ENCODE measurements at regions not wholly inside any gene's neighbourhood (a gene's known extent, or its start where the extent isn't known, plus 50 kb on each side); places are given as distances from the start of the nearest gene placed in this dataset.

DNA sequence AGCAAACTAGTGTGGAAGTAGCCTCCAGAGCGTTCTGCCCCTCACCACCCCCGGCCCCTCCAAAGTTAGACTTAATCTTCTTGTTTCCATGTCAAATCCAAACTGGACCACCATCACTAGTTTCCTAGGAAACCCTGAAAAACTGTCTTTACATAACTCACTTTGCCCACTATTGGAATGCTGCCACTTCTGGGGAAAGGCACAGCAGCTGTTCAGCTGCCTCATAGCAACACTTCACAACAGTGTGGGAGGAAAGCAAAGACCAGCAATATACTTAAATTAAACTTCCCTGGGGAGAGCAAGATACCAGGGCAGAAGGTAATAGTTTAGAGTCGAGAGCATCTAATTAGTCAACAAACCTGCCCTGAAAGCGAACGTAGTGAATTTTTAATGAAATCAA, 452.2 kb downstream of the KCNJ2 start:
- Histone ChIP-seq H3K9me3 (no peaks in the 10 kb centered on the region), H3K27ac (no peak overlapping the region), H3K4me1 (no peaks in the 10 kb centered on the region), H3K4me3 (no peak overlapping the region), H3K4me2 (no peak overlapping the region)
- TF ChIP-seq NR3C1 (IDR thresholded peaks at IDR 0.05) (no peak), GATA3 (IDR thresholded peaks at IDR 0.05; ENCODE audit: borderline replicate concordance) (no peak), EP300 (IDR thresholded peaks at IDR 0.05) (no peak), EHF (CRISPR knock-in tag; IDR thresholded peaks at IDR 0.05) (no peak), RCOR1 (IDR thresholded peaks at IDR 0.05; ENCODE audit: low read depth, low read length) (no peak), RAD21 (conservative IDR thresholded peaks at IDR 0.05 in 1 of 2, IDR thresholded peaks at IDR 0.05 in 1 of 2) (no peak), MAZ (IDR thresholded peaks at IDR 0.05; ENCODE audit: borderline replicate concordance, low read depth, low read length) (no peak), NPAS2 (CRISPR knock-in tag; IDR thresholded peaks at IDR 0.05; ENCODE audit: borderline replicate concordance) (no peak), EHMT2 (IDR thresholded peaks at IDR 0.05; ENCODE audit: low read depth) (no peak), JUN (IDR thresholded peaks at IDR 0.05) (no peak), TP53 (CRISPR knock-in tag; IDR thresholded peaks at IDR 0.05) (no peak), HOXB13 (CRISPR knock-in tag; IDR thresholded peaks at IDR 0.05; ENCODE audit: low read depth) (no peak), ZFP36 (IDR thresholded peaks at IDR 0.05; ENCODE audit: borderline replicate concordance, partially characterized antibody) (no peak), CHD4 (IDR thresholded peaks at IDR 0.05; ENCODE audit: borderline replicate concordance) (no peak), ZNF302 (CRISPR knock-in tag; IDR thresholded peaks at IDR 0.05) (no peak)
- TF ChIP-seq, protein P1, sequence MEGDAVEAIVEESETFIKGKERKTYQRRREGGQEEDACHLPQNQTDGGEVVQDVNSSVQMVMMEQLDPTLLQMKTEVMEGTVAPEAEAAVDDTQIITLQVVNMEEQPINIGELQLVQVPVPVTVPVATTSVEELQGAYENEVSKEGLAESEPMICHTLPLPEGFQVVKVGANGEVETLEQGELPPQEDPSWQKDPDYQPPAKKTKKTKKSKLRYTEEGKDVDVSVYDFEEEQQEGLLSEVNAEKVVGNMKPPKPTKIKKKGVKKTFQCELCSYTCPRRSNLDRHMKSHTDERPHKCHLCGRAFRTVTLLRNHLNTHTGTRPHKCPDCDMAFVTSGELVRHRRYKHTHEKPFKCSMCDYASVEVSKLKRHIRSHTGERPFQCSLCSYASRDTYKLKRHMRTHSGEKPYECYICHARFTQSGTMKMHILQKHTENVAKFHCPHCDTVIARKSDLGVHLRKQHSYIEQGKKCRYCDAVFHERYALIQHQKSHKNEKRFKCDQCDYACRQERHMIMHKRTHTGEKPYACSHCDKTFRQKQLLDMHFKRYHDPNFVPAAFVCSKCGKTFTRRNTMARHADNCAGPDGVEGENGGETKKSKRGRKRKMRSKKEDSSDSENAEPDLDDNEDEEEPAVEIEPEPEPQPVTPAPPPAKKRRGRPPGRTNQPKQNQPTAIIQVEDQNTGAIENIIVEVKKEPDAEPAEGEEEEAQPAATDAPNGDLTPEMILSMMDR (IDR thresholded peaks at IDR 0.05) = no peak
- TF ChIP-seq, protein P2, sequence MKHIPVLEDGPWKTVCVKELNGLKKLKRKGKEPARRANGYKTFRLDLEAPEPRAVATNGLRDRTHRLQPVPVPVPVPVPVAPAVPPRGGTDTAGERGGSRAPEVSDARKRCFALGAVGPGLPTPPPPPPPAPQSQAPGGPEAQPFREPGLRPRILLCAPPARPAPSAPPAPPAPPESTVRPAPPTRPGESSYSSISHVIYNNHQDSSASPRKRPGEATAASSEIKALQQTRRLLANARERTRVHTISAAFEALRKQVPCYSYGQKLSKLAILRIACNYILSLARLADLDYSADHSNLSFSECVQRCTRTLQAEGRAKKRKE (CRISPR knock-in tag; IDR thresholded peaks at IDR 0.05; ENCODE audit: low read depth) = no peak
- no peak for DNase-seq (ENCODE audit: low read depth in 1 of 2, low spot score in 1 of 2)
- ChIA-PET CTCF (interaction anchor here (0.6 to 6.6 kb wide), 5 partner anchors 9 to 1274 kb away, joined by 3 to 44 read pairs (median 4); no protein-coding TSS in a partner anchor), POLR2A (no interaction called here)
- no peak for FAIRE-seq
- WGBS (ENCODE audit: missing lambda C conversion rate) = 69% methylated on average over 5 of the region's 5 CpGs
- no peak for ATAC-seq

DNA sequence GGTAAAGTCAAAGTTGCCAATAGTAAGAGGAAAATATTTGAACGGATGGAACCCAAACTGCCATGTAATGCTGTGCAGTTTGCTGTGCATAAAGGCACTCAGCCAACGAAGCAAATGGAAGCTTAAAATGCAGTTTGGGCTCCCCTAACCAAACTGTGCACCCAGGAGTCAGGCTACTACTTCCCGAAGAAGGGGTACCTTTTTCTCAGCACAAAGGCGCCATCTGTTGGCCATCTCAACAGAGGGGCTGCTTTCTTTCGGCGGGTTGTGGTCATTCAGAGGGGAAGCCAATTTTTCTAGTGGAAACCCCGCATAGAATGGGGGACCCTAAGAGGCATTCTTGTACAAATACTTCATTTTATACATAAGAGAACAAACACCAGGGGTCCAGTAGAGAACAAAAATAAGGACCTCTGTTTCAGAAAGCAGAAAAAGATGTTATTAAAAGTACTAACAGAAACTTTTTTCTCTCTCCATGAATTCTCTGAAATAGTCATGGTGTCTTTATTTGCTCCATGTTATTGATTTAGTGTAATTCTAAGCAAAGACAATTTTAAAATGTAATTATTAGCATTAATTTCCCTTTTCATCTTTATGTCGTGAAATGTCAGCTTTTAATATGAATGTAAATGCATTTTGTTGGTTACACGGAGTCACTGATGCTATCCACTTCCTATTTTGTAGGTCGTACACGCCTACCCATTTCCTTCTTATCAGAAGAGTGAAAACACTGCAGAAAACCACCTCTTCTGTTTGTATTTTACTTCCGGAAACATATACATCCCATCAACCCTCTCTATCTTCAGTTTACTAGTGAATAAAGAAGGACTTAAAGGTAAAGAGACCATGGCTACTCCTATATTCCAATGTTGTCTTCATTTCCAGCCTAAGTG, 453.3 kb downstream of the KCNJ2 start:
- no peaks in the 10 kb centered on the region for H3K9me3 ChIP-seq
- H3K4me1 ChIP-seq = no peaks in the 10 kb centered on the region
- TF ChIP-seq RAD21 (conservative IDR thresholded peaks at IDR 0.05 in 1 of 2, IDR thresholded peaks at IDR 0.05 in 1 of 2) (peak; percentile 72 to 76), JUNB (IDR thresholded peaks at IDR 0.05) (no peak), CEBPB (IDR thresholded peaks at IDR 0.05) (no peak), NR3C1 (IDR thresholded peaks at IDR 0.05) (no peak), FOXS1 (CRISPR knock-in tag; IDR thresholded peaks at IDR 0.05) (no peak), SMC3 (IDR thresholded peaks at IDR 0.05) (peak; percentile 64), HOXB5 (CRISPR knock-in tag; IDR thresholded peaks at IDR 0.05) (no peak)
- TF ChIP-seq, protein P3, sequence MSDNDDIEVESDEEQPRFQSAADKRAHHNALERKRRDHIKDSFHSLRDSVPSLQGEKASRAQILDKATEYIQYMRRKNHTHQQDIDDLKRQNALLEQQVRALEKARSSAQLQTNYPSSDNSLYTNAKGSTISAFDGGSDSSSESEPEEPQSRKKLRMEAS (IDR thresholded peaks at IDR 0.05) = no peak
- TF ChIP-seq, protein P1 (IDR thresholded peaks at IDR 0.05) = peak; percentile 67
- TF ChIP-seq, protein P4, sequence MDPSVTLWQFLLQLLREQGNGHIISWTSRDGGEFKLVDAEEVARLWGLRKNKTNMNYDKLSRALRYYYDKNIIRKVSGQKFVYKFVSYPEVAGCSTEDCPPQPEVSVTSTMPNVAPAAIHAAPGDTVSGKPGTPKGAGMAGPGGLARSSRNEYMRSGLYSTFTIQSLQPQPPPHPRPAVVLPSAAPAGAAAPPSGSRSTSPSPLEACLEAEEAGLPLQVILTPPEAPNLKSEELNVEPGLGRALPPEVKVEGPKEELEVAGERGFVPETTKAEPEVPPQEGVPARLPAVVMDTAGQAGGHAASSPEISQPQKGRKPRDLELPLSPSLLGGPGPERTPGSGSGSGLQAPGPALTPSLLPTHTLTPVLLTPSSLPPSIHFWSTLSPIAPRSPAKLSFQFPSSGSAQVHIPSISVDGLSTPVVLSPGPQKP (IDR thresholded peaks at IDR 0.05; ENCODE audit: low read depth, low read length) = no peak
- H3K4me3 ChIP-seq = no peak overlapping the region
- 40% methylated on average over 12 of the region's 12 CpGs for WGBS (ENCODE audit: missing lambda C conversion rate)
- ChIA-PET CTCF (interaction anchor here (0.5 to 6.6 kb wide), 10 partner anchors 10 to 1275 kb away, joined by 3 to 44 read pairs (median 3); no protein-coding TSS in a partner anchor), POLR2A (no interaction called here)
- ATAC-seq = peak; percentile 54 to 80; a peak in 4 of 6 replicates
- no peak overlapping the region for H3K27ac ChIP-seq
- peak; percentile 28 for FAIRE-seq
- H3K4me2 ChIP-seq = no peak overlapping the region
- peak; percentile 25 to 34 for DNase-seq (ENCODE audit: low read depth in 1 of 2, low spot score in 1 of 2)
